Keratinocyte (primary cell): ENCODE measurements at regions not wholly inside any gene's neighbourhood (a gene's known extent, or its start where the extent isn't known, plus 50 kb on each side); places are given as distances from the start of the nearest gene placed in this dataset.

Experiments used
- CTCF ChIP-seq, 3 experiments: IDR thresholded peaks in 1 of 3; conservative IDR thresholded peaks in 1 of 3; optimal IDR thresholded peaks in 1 of 3; 2 replicates in 2 of 3; 3 replicates in 1 of 3; pipeline versions ENCODE3 to v1.5.1; 2011; ENCODE audit warnings: low read length in 3 of 3, mild to moderate bottlenecking in 3 of 3, moderate library complexity in 2 of 3, control low read depth in 1 of 3, inconsistent platforms in 1 of 3; ENCODE audit not compliant: insufficient read depth in 2 of 3; ENCODE audit errors: extremely low read depth in 1 of 3
- EZH2 ChIP-seq: IDR thresholded peaks from one replicate; pipeline ENCODE4 v1.6.1; 2012; ENCODE audit warnings: inconsistent platforms, mild to moderate bottlenecking, low read length, moderate library complexity

- TF ChIP-seq CTCF (optimal IDR thresholded peaks at IDR 0.05 in 1 of 3, IDR thresholded peaks at IDR 0.05 in 1 of 3, conservative IDR thresholded peaks at IDR 0.05 in 1 of 3; ENCODE audit: extremely low read depth in 1 of 3, insufficient read depth in 2 of 3, low read length in 3 of 3) (no peak), EZH2 (no peak)
These were observed 51.0 kb upstream of the UNC93A start for GRCh38 chr6:167240034-167240541.
